DMS53 (cell line): ENCODE measurements at regions not wholly inside any gene's neighbourhood (a gene's known extent, or its start where the extent isn't known, plus 50 kb on each side); places are given as distances from the start of the nearest gene placed in this dataset.

Experiments
- DNase-seq: peaks from one replicate; lab custom pipeline; 2025; lab: John Stamatoyannopoulos, UW

DNA sequence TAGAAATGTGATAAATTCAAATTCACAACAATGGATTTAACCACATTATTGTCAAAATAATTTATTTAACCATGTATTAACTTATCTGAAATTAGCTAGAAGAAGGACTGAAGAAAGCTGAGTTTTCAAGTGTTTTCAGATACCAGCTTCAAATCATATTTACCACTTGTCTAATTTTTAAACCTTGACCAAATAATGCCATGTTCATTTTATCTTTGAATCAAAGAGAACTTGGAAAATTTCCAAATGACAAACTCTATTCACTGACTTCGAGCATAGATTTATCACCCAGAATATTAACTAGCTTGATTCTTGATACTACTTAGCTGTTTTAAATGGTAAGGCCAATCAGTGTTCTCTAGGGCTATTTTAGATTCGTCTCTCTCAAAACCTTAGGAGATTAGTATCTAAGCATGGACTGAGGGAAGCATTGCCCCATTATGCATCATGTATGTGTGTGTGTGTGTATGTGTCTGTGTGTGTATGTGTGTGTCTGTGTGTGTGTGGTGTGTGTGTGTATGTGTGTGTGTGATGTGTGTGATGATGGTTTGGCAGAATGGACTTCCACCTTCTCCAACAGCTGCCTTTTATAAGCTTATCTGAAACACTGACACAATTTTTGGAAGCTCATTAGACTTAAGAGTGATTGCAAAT lies 667.5 kb upstream of the FANCL start:
- DNase-seq, result no peak

DNA sequence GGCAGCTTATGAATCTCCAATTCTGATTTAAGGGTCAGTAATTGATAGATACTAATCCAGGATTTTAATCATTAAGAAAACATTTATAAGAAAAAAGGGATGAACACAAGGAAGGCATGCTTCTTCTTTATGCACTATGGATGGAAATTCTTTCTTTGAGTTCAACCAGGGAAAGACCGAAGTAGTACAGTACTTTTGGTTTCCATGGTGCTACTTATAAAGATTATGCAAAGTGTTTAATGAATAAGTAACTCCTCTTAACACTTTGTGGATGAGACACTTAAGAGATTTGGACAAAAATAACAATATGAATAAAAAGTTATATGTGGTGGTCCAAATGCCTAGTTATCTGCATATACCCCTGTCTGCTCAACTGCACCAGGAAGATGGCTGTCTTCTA lies 666.5 kb upstream of the FANCL start:
- DNase-seq, result no peak

DNA sequence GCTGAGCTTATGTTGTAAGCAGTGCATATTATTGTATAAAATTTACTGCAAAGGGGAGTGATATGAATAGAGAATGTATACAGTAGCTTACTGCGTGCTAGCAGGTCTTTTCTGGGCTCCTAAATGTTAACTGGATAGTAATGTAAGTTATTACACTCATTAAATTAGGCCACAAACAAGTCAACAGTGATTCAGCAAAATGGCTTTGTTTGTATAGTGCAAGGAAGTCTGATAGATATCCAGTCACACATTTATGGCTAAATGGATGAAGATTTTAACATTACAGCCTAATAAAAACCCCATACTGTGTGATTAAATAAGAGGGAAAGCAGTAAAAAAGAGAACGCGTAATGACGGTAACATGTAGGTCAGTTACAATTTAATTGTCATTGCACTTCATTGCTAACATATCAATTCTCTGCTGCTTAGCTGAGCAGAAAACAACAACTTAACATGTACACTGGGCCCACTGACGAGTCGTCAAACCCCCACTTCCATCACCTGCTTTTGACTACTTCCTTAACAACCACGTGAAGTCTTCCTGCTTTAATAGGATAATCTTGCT lies 665.0 kb upstream of the FANCL start:
- peak; percentile 48 for DNase-seq

DNA sequence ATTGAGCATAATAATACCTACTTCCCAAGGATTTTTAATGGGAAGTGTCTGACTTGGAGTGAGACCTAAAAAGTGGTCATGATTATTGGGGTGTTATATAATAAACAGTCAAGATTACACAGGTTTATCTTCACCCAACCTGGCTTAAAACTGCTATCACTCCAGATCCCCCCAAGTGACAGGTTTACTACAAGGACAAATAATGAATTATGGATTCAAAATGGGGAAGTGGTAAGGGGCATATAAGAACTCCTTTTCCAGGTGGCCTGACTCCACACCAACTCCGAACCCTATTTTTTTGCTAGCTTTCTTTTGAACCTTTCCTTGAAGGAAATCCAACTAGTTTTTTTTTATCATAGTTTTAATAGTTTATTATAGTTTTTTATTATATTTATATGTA lies 663.0 kb upstream of the FANCL start:
- DNase-seq, result no peak

DNA sequence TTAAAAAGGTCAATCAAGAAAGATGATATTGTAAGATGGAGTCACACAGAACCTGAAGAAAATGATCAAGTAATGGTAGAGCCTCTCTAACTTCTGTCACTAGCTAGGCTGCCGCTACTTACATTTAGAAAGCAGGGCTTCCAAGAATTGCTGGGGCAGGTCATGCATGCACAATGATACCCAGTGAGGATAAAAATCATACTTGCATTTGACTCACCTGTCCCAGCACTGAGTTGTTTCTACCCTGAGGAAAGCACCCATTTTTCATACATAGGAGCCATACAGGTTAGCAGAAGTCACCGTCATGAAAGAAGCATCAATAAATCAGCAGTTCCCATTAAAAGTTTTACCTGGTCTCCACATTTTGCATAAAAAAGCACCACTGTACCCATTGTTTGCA lies 662.3 kb upstream of the FANCL start:
- no peak for DNase-seq

- no peak for DNase-seq
Measured at GRCh38 chr2:58900246-58901027, 659.3 kb upstream of the FANCL start.

DNA sequence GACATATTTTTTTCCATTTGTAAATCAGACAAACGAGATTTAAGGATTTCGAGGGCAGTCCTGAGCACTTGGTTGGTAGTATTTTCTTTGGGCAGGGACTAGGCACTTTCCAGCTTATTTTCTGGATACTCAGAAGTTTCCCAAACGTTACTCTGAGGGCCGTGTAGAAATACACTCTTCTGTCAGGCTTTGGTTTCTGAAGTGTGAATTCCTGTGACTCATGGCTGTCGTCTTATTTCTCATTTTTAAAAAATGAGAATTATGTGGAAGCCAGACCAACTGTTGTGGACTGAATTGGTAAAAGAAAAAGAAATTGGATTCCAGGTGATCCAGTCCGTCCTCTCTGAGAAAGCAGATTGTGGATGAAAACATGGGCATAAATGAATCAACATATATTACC lies 658.6 kb upstream of the FANCL start:
- no peak for DNase-seq

DNA sequence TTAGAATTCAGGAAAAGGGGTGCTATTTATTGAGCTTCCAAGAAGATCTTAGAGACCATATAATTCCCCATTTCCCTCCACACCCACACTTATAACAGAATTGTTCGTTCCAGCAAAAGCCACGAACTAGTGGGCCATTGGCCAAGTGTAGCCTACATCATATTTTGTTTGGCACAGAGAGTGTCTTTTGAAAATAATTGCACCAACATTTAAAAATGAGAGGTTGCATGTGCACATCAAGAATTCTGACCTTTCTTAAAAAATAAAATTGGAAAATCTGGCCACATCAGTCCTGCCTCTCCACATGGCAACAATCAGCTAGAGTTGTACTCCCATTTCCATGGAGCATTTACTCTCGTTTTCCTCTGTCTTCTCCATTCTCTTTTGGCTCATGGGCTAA lies 655.5 kb upstream of the FANCL start:
- DNase-seq, result no peak

DNA sequence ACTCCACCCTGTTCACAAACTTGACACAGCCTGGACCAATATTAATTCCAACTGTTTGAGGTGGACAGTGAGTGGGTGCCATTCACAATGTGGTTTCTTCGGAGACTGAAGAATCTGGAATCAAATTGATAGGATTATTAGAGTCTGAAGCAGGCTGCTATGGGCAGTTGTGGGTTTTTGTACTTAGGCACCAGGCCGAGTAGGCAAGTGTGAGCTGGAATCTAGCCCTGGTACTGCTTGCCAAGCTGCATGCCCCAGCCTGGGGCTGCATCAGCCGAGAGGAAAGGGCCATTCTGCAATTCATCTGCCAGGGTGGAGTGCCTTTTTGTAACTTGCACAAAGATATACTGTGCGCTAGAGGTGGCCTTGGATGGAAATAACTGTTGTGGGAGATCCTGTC lies 654.7 kb upstream of the FANCL start:
- DNase-seq, result no peak

DNA sequence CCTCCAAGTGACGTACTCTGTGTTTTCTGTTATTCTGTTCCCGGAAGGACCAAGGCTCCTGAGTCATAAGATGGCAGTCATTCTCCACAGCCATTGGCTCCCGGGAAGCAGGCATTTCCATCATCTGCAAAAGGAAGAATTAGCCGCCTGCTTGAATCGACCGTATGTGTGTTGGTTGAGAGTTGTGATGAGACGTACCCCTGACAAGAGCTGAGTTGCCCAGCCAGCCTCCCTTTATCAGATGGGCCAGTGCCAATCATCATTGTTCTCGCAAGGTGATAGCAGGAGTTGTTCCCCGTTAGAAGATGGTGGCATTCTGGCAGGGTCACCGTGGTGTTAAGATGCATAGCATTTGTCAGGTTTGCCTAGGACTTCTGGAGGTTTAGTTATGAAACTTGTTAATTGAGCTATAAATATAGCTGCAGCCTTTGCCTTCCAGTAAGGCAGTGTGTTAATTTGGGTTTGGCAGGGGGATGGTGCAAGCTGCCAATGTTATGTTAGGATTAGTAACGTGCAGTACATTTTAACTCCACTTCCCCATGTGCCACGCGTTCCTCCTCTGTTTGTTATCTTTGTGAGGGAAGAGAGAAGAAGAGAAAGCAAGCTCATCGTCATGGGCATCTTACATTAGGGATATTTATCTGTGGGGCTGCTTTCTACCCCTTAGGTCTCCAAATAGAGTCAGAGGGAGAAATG lies 652.7 kb upstream of the FANCL start:
- DNase-seq, result no peak

GRCh38 chr2:58891828-58892377 lies 650.8 kb upstream of the FANCL start:
- DNase-seq, result peak; percentile 68

DNA sequence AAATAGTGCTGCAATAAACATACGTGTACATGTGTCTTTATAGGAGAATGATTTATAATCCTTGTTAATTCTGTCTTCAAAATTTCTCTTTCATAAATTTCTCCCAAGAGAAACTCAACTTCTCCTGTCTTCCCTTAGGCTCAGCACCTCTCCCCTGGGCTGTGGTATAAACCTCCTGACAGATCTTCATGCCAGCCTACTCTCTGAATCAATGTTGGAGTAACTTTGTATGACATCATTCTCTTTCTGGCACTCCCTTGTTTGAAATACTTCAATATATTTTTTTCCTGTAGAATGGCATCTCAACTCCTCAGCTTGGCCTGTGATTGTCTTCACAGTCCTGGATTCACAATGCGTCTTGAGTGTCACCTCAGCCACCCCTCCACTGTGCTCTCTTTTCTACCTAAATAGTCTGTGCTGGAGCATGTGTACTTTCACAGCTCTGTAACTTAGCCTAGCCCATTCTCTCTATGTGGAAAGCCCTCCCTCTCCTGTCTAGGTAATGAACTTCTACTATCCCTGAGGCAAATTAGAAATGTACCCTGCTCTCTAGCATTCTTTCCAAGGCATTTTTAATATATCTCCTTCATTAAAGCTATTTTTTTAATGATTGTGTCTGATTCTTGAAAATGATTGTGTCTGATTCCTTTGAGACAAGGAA lies 649.9 kb upstream of the FANCL start:
- peak; percentile 36 for DNase-seq

DNA sequence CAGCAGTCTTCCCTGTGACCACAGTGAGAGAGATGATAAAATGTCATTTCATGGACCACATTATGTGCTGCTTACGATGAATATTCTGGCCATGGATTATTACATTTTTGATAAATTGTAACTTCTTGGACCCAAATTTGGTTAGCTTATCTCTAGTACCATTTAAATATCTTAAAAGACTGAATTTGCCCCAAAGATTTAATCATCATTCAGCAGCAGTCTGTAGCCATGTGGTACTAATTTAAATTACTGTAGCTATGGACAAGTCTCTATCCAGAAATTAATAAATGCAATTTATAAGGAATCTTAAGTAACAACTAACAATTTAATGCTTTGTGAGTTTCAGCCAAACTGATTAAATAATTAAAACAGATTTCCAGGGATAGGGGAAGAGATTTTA lies 644.9 kb upstream of the FANCL start:
- no peak for DNase-seq

DNA sequence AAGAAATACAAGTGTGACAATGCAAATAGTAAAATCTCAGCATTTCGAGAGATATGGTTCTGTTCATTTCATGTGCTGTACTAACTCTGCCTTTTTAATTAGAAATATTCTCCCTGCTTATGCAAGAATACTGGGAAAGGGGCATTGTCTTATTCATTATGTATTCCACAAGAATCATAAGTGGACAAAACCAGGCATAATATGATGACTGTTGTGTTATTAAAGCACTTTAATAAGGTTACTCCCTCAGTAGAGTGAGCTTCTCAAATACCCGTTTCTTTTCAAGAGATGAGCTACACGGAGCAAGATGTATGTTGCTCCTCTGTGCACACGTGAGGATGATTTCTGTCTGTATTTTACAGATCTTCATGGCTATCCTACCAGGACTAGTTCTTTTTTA lies 638.7 kb upstream of the FANCL start:
- no peak for DNase-seq

DNA sequence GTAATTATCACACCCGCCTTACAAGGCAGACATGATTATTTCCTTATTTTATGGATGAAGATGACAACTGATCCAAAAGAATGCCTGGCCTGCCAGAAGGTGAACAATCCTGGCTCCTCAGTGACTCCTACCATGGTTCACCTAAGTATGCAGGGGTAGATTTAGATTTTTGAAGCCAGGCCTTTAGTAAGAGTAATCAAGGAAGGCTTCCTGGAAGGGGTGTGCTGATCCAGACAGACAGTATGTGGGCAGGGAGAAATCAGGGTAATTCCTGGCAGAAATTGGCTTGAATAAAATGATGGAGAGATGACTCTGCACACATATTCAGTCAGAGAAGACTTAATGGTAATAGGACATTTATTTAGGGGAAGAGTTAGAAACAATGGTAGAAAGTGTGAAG lies 637.7 kb upstream of the FANCL start:
- DNase-seq, result no peak

DNA sequence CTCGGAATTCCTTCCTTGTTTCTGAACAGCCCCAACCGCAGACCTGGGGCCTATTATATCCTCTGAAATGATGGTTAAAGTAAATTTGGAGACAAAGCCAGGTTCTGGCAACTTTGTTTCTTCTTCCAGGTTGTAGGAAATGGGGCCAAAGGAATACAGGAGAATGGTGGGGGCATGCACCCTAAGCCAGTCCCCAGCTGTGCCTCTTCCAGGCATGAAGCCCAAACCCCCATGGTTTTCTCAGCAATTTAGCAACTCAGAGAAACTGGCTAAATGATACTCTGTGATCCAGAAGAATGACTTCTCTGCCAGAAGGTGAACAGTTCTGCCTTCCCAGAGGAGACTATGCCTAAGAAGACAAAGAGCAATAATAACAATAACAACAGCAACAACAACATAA lies 635.0 kb upstream of the FANCL start:
- no peak for DNase-seq

- no peak for DNase-seq
Measured at GRCh38 chr2:58875436-58875835, 634.3 kb upstream of the FANCL start.

GRCh38 chr2:58871469-58872142 lies 630.5 kb upstream of the FANCL start:
- peak; percentile 31 for DNase-seq

DNA sequence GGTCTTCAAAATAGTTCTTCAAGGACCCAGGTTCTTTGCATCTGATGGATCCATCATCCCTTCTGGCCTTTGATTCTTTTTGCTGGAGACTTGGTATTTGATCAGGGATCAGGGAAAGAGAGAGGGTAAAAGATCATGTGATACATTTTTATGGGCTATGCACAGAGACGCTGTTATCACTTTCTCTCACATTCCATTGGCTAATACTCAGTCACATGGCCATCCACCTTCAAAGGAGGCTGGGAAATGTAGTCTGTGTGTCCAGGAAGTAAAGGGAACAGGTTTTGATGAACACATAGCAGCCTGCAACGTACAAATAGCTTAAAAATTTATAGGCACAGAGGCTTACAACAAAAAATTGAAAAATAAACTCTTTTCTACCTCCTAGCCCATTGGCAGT lies 629.6 kb upstream of the FANCL start:
- peak; percentile 71 for DNase-seq

DNA sequence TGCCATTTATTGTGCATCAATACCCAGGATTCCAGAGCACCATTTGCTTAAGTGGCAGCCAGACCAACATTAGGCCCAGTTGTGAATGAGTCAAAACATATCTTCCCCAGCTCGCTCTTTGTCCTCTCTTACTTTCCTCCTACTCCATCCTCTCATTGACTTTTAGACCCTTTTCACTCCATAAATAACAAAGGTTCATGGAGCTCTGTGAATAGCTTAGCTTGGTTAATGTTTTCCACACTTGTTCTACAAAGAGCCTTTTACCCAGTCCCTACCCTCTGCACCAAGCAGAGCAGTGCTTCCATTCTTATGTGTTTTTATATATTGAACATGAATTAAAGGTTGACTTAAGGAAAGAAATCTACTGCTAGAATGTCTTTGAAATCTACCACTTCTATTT lies 625.8 kb upstream of the FANCL start:
- DNase-seq, result no peak

GRCh38 chr2:58866527-58866926 lies 625.4 kb upstream of the FANCL start:
- no peak for DNase-seq

GRCh38 chr2:58866040-58866439 lies 624.9 kb upstream of the FANCL start:
- no peak for DNase-seq
